ENCODE measurements at regions not wholly inside any gene's neighbourhood (a gene's known extent, or its start where the extent isn't known, plus 50 kb on each side); places are given as distances from the start of the nearest gene placed in this dataset.

GRCh38 chr4:103904123-103904522 lies 184.3 kb upstream of the TACR3 start:
- Histone ChIP-seq H2AFZ (ENCODE audit: low read length) (no peak overlapping the region), H3K9me3 (ENCODE audit: control insufficient read depth, low read depth, low read length) (no peaks in the 10 kb centered on the region), H4K20me1 (ENCODE audit: control insufficient read depth, insufficient read depth, insufficient read length) (no peaks in the 10 kb centered on the region), H3K23me2 (ENCODE audit: insufficient read length, low read depth, low read length, poor library complexity, severe bottlenecking) (no peaks in the 10 kb centered on the region), H3K79me2 (ENCODE audit: insufficient read depth, low read length) (no peaks in the 10 kb centered on the region), H2BK12ac (ENCODE audit: insufficient read length, low read depth, low read length) (no peak overlapping the region), H2BK15ac (ENCODE audit: low read depth, low read length) (no peak overlapping the region), H3K27me3 (ENCODE audit: insufficient read depth, low read length) (no peaks in the 10 kb centered on the region), H2AK5ac (ENCODE audit: insufficient read length, low read length) (no peak overlapping the region), H3K18ac (ENCODE audit: insufficient read length, low read depth, low read length) (no peak overlapping the region), H4K91ac (ENCODE audit: insufficient read length, low read depth, low read length) (no peak overlapping the region), H3K4me1 (ENCODE audit: insufficient read depth, low read length) (no peaks in the 10 kb centered on the region), H3K9ac (ENCODE audit: extremely low read depth, insufficient read length, low read length) (no peak overlapping the region), H3T11ph (ENCODE audit: low read length) (no peak overlapping the region), H3K23ac (ENCODE audit: insufficient read length, low read depth, low read length) (no peak overlapping the region), H3K14ac (ENCODE audit: insufficient read depth, low read length) (no peak overlapping the region), H3K79me1 (ENCODE audit: insufficient read depth, low read depth, low read length, poor library complexity, severe bottlenecking) (no peaks in the 10 kb centered on the region), H4K5ac (ENCODE audit: insufficient read length, low read depth, low read length) (no peak overlapping the region), H3K4me2 (ENCODE audit: insufficient read depth, insufficient read length, low read length) (no peak overlapping the region), H2BK20ac (ENCODE audit: low read depth, low read length, poor library complexity, severe bottlenecking) (no peak overlapping the region), H3K56ac (ENCODE audit: insufficient read length, low read depth, low read length) (no peak overlapping the region), H2BK5ac (ENCODE audit: insufficient read length, low read length) (no peak overlapping the region), H3K27ac (ENCODE audit: insufficient read length, low read depth, low read length) (no peak overlapping the region), H4K8ac (replicated peaks; ENCODE audit: insufficient read length, low read depth, low read length) (no peak overlapping the region), H2BK120ac (ENCODE audit: low read depth, low read length, poor library complexity, severe bottlenecking) (no peak overlapping the region), H3K4ac (ENCODE audit: low read depth, low read length) (no peak overlapping the region)
- H3K4me3 Mint-ChIP-seq: no peak overlapping the region
- TF ChIP-seq, protein P1, sequence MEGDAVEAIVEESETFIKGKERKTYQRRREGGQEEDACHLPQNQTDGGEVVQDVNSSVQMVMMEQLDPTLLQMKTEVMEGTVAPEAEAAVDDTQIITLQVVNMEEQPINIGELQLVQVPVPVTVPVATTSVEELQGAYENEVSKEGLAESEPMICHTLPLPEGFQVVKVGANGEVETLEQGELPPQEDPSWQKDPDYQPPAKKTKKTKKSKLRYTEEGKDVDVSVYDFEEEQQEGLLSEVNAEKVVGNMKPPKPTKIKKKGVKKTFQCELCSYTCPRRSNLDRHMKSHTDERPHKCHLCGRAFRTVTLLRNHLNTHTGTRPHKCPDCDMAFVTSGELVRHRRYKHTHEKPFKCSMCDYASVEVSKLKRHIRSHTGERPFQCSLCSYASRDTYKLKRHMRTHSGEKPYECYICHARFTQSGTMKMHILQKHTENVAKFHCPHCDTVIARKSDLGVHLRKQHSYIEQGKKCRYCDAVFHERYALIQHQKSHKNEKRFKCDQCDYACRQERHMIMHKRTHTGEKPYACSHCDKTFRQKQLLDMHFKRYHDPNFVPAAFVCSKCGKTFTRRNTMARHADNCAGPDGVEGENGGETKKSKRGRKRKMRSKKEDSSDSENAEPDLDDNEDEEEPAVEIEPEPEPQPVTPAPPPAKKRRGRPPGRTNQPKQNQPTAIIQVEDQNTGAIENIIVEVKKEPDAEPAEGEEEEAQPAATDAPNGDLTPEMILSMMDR (conservative IDR thresholded peaks at IDR 0.05): no peak
- H3K4me1 Mint-ChIP-seq: no peaks in the 10 kb centered on the region
- no peak for DNase-seq
- H3K27ac Mint-ChIP-seq: no peak overlapping the region
- peaks cover 0 to 8% (median 3%) of the 10 kb centered on the region in 3 experiments; a peak in 3 of 7 replicates for H3K36me3 Mint-ChIP-seq (ENCODE audit: insufficient read depth in 1 of 3, low read depth in 3 of 3)
- no peaks in the 10 kb centered on the region for H3K27me3 Mint-ChIP-seq (ENCODE audit: low read depth)
- peaks cover 8 to 12% of the 10 kb centered on the region in 2 experiments; a peak in 3 of 5 replicates for H3K9me3 Mint-ChIP-seq

Data from H9 (cell line).